ENCODE measurements at regions not wholly inside any gene's neighbourhood (a gene's known extent, or its start where the extent isn't known, plus 50 kb on each side); places are given as distances from the start of the nearest gene placed in this dataset.

DNA sequence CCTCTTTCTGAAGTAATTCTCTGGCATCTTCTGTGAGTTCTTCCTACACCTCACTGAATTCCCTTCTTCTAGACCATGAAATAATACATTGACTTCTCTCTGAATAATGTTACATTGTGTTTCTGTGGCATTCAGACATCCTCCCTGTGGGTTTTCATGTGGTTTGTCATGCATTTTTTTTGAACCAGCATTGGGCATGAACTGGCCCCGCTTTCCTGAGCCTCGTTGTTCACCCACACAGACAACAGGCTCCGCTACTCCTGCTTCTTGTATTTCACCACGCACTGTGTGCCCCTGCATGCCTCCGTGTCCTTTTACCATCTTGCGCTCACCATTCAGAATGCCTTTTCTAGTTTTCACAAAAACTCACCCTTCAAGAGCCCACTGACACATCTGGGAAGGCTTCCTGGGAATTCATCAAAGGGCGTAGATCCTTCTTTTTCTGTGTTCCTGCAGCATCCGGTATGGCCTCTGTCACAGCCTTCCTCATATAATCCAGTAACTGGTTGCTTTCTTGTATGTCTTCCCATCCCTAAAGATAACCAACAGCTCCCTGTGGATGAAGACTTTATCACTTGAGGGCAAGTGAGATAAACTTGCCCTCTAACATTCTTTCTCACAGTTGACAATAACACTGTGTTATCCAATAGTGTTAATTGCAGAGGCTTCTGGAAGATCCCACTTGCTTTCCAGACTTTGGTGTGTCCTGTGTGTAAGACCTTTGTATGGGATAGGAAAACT, 51.5 kb upstream of the ADAMTSL1 start:
- Mint-ChIP-seq H3K27me3 (peaks cover 3% of the 10 kb centered on the region), H3K27ac (no peak overlapping the region), H3K4me3 (no peak overlapping the region), H3K36me3 (ENCODE audit: low read depth) (no peaks in the 10 kb centered on the region), H3K9me3 (no peaks in the 10 kb centered on the region), H3K4me1 (ENCODE audit: low read depth) (no peaks in the 10 kb centered on the region)
- no peak for DNase-seq

DNA sequence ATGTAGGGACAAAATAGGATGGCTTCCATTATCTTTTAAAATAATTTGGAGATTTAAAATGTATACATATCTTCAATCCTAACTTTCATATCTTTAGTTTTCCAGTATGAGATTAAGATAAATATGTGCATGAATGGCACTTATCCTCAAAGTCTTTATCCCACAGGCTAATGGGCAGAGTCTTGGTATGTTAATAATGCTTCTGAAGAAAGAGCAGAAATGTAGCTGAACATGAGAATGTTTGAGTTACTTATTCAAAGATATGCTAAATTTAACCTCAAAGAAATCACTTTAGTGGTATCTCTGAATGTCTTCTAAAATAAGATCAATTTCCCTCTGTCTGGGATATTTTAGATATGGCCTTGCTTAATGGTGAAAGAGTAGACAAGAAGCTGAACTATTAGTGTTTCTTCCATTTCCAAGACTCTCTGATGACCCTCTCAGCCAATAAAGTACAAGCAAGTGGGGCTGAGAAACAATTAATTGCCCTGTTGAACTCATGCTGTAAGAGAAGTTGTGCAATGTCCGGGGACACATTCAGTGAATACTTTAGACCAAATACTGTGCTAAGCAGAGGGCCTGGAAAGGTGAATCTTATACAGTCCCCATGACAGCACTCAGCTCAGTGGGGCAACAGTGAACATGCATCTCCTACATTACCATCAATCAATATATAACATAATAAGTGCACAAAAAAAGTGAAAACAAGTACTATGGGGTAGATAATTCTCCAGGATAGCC, 50.0 kb upstream of the ADAMTSL1 start:
- H3K4me3 Mint-ChIP-seq, result no peak overlapping the region
- no peaks in the 10 kb centered on the region for H3K36me3 Mint-ChIP-seq (ENCODE audit: low read depth)
- H3K27me3 Mint-ChIP-seq, result peaks cover 3% of the 10 kb centered on the region
- H3K27ac Mint-ChIP-seq, result no peak overlapping the region
- no peak for DNase-seq
- no peaks in the 10 kb centered on the region for H3K9me3 Mint-ChIP-seq
- H3K4me1 Mint-ChIP-seq (ENCODE audit: low read depth), result no peaks in the 10 kb centered on the region

All from activated T-cell treated with anti-CD3 and anti-CD28 coated beads, Interleukin-2, amount 50 U/mL, for 24 hours (primary cell).